Activated T-cell treated with anti-CD3 and anti-CD28 coated beads for 48 hours (primary cell): ENCODE measurements at regions not wholly inside any gene's neighbourhood (a gene's known extent, or its start where the extent isn't known, plus 50 kb on each side); places are given as distances from the start of the nearest gene placed in this dataset.

Experiments
- DNase-seq: peaks from one replicate; pipeline ENCODE4 v3.0.0-alpha.2; 2020; ENCODE audit warnings: low read depth

DNA sequence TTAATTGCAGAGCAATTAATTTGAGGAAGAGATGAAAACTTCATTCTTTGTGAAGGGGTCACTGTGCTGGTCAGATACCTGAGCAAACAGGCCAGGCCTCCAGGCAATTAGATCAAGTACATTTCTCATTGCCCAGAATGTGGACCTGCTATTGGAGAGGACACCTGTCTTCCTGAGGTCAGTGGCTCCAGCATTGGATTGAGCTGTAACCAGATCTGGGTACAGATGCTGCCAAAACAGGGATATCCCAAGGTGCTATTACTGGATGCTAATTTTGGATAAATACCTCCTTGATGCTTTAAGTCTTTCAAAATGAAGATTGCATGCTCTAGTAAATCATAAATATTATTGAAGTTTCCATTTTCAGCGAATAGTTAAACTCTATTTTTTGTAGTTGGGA is 131.5 kb downstream of the FAM161A start:
- DNase-seq = no peak

DNA sequence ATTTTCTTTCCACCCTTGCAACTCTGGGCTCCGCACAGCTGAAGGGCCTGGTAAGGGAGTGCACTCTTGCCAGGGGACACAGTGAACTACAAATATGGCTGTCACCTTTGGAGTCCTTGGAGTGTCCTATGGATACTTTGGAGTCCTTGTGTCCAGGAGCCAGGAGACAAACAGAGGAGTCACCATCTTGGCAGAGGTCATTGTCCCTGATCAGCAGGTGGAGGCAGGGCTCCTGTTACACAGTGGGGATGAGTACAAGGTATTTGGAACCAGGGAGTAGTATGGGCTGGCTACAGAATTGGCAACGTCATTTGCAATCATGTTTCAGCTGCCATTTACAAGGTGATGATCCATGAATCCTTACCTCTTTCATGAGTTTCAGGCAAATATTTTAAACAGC is 132.5 kb downstream of the FAM161A start:
- DNase-seq = no peak

DNA sequence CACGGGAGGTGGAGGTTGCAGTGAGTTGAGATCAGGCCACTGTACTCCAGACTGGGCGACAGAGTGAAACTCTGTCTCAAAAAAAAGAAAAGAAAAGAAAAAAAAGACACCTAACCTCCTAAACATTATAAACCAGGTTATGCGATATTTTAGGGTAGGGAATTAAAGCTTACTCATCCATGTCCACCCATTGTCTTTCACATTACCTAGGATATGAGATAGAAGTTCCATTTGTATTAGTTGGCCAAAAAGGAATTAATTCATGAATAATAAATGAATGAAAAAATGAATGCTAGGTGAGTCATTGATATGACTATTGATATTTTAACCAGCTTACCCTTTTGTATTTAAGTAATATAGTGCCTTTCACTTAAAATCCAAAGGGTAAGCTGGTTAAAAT is 132.9 kb downstream of the FAM161A start:
- DNase-seq = no peak

DNA sequence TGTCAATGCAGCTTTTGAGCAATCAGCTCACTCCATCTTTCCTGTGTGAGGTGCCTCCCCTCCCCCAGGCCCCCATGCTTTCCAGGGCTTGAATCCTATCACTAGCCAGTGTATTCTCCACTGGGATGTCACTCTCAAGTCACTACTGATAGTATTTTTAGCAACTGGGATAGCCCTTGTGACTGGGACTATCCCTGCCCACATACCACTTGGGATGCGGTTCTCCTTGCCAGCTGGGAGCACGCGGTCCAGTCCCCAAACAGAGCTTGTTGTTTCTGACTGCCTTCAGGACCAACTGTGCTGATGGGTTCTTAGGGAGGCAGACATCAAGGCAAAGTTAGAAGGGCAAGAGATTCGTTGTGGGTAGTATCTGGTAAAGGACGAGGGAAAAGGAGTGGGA is 134.9 kb downstream of the FAM161A start:
- no peak for DNase-seq

DNA sequence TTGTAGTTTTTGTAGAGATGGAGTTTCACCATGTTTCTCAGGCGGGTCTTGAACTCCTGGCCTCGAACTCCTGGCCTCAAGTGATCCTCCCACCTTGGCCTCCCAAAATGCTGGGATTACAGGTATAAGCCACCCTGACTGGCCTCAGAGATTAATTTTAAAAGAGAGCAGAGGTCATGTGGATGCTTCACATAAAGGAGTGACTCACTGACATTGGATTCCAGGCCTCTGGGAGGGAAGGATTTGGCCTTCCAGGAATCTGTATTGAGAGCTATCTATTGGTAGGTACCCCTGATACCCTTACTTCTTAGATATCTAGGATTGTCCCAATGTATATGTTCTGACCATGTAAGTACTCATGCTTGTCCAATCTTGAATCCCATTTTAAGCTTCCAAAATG is 138.4 kb downstream of the FAM161A start:
- DNase-seq = no peak

DNA sequence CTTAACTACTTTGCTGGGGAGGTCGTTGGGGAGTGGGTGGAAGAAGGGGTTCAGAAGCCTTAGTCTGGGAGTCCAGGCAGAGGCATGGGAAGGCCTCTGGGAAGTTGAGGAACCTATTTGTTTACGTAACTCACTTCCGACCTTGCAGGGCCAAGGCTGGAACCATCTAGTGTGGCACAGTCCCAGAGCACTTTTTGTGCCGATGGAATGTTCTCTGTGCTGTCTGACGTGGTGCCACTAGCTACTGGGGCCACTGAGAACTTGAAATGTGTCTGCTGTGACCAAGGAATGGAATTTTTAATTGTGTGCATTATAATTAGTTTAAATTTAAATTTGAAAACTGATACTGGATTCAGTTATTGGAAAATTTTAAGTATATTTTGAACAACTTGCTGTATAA is 139.7 kb downstream of the FAM161A start:
- DNase-seq = no peak

DNA sequence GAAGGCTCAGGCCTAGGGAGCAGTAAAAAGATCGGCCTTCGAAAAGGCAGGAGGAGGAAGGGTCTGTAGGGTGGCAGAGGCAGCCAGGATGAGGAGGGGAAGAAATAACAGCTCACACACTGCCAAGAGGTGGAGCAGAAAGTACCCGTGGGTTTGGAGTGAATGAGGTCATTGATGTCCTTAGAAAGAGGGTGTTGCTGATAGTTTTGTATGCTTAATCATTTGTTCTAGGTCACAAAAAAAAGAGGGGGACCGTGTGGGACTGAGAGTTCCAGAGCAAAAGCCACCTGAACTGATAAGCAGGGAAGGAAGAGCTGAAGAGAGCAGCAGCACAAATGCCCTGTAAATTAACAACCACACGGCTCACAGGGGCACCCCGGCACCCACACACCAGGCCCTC is 140.4 kb downstream of the FAM161A start:
- no peak for DNase-seq

DNA sequence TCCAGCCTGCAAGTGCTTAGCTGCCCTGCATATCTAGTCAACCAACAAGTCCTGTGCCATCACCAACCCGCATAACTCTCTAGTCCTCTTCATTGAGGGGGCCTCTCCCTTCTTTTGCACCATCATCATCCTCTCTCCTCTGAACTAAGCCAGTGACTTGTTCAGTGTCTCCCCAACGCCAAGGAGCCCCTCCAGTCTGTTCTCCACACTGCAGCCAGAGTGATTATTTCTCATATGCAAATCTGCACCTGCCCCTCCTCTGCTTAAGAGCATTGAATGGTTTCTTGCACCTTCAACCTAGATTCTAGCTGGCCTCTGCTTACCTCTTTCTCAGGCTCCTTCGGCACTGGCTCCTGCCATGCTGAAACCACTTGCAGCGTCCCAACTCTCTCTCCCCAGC is 141.8 kb downstream of the FAM161A start:
- no peak for DNase-seq

DNA sequence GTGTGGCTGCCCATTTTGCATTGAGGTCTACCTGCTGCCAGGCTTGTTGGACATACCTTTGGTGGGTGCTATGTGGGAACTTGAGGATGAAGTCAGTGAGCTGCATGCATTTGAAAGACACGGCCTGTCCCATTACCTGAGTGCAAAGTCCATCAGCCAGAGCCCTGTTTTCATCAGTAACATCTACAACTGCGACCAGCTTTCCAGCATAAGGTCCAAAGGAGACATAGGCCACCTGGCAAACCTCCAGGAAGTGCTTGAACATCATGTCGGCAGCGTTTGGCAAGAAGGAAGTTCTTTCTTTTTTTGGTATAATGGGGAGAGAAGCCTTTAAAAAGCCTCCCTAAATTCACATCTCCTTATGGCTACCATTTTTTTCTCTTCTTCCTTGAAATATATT is 143.1 kb downstream of the FAM161A start:
- DNase-seq = no peak

DNA sequence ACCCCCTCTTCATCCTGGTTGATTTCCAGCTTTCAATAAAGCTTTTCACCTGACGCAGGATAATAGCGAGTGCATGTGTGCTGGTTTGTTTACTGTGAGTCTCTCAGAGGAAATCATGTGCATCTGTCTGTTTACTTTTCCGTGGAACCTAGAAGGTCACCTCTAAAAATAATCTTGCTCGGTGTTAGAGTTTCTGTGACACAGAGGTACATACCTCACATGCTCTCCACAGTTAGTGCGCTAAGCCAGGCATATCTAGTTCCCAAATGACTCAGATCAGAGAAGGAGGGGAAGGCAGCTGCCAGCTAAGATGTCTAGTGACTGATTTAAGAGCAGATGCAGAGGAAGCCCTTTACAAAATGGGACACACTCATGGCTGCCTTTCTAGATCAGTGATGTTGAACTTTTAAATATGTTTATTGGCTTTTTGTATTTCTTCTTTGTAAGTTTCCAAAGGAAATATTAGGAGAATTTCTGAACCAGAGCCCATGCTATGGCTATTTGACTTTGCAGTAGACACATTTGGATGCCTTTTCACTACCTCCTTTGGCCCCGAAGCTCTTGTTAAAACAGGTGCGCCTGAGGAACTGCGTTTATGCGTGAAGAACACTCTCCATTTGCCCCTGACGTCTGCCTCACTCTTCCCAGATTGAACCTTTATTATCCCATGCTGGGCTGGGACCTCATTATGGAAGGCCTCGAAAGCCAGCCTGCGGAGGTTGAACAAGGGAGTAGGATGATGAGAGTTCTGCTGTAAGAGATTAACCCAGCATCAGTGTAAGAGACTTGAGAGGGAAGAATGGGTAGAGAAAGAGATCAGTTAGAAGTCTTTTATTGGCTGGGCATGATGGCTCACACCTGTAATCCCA is 145.6 kb downstream of the FAM161A start:
- DNase-seq = no peak

DNA sequence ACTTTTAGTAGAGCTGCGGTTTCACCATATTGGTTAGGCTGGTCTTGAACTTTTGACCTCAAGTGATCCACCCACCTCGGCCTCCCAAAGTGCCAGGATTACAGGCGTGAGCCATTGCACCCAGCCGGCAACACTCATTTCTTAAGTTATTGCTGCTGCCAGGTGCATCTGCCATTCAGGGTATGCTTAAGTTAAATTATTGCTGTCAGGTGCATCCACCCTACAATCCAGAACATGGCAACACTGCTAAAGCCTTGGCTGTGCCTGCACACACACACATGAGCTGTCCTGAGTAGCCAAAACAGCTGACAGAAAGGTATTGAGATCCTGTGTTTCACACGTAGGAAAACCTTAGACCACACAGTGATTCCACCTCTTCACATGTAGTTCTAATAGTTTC is 148.2 kb downstream of the FAM161A start:
- DNase-seq = no peak

DNA sequence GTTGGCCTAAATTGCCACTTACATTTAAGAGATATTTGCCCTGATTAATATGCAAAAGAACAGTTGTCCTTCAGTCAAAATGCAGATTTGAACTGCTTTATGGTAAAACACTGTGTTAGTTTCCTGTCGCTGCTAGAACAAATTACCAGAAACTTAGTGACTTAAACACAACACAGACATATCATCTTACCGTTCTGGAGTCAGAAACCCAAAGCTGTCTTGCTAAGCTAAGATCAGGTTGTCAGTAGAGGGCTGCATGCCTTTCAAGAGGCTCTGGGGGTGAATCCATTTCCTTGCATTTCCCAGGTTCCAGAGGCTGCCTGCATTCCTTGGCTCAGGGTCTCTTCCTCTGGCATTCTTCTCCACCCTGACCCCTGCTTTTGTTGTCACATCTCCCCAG is 149.5 kb downstream of the FAM161A start:
- DNase-seq = no peak

DNA sequence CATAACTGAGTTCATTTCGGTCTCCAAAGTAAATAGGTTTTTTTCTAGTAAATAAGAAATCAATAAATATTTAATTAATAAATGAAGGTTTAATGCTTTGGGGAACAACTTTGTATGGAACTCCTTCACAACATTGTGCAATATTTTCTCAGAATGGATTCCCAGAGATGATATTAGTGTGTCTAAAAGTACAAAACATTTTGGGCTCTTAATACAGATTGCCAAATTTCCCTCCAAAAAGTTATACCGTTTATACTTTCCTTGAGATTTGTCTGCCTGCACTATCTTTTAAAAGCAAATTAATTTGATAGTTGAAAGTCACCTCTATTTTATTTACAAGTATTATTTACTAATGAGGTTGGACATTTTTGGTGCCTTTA is 151.8 kb downstream of the FAM161A start:
- DNase-seq = no peak

DNA sequence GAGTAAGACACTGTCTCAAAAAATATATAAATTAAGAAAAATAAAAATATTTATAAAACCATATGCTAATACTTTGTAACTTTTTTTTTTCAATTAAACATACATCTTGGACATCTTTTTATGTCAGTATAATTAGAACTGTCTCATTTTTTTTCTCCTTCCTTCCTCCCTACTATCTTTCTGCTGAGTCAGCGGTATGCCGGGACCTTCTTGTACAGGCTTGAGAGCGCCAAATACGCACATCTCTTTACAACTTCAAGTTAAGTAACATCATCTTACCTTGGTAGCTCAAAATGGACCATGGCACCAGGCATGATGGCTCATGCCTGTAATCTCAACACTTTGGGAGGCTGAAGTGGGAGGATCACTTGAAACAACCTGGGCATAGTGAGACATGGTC is 153.4 kb downstream of the FAM161A start:
- no peak for DNase-seq

DNA sequence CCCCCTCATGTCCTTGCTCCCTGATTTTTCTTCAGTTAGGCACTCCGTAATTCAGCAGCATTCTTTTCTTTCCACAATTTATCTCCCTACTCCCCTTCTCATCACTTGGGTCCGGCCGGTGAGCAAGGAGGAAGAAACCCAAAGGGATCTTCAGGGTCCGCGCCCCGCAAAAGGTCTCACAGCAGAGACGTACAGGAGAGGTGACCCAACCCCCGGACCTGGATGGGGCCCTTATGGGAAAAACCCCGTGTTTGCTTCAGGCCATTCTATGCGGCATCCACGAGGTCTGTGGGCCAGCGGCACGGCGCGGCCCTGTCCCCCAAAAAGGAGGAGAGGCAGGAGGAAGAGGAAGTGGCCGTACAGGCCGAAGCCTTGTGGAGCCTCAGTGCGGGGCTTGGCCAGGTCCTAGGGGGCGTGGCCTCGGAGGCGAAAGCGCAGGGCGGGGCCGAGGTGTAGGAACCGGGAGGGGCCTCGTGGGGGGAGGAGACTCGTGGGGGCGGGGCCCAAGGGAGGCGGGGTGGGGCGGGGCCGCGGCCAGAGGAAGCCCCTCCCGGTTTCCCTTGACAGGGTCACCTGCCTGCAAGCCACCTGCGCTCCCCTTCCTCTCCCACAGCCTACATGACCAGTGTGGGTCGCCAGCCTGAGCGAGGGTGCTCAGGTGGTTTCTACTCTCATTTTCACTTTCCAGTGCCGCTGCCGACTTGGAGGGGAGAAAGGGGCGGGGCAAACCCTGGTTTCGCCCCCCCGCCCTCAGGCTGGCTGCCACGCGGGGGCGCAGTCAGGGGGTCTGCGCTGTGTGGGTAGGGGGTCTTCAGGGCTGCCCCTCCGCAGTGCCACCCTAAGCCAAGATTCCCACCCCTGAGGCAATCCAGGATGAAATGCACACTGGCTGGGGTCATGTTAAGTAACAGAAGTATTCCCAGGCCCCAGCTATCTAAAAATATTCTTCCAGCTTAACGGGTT is 156.4 kb upstream of the XPO1 start:
- DNase-seq = peak; percentile 81

DNA sequence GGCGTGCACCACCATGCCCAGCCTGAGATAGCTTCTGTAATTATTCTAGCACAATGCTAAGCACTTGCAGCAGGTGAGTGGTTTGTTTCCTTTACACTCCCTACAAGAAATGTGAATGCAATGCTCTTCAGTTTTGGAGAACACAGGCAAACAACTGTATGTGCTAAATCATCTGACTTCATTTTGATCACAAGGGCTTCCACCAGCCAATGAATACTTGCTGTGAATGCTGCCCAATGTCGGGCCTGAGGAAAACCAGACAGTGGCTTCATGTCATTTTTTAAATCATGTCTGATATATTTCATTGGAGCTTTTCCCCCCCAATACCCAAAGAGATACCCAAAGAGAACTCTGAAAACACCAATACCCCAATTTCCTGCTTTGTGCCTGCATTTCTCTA is 155.6 kb upstream of the XPO1 start:
- no peak for DNase-seq

DNA sequence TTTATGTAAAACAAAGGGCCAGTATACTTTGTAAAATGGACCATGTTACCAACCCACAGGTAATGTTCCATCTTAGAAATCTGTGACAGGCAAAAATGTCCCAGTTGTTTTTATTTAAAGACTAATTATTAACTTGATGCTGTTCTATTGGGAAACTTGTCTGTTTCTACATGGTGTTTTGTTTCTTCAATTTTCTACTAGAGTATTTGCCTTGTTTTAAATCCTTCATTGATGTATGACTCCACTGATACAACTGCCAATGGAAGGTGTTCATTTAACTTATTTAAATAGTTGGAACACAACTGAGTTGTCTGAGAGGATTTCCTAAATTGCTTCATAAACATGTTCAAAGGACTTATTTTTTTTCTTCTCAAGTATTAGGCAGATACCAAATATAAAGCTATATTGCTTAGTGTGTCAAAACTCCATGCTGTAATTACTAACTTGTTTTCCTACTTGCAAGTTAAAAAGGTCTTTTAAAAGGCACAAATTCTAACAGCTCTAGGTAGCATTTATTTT is 152.0 kb upstream of the XPO1 start:
- no peak for DNase-seq

DNA sequence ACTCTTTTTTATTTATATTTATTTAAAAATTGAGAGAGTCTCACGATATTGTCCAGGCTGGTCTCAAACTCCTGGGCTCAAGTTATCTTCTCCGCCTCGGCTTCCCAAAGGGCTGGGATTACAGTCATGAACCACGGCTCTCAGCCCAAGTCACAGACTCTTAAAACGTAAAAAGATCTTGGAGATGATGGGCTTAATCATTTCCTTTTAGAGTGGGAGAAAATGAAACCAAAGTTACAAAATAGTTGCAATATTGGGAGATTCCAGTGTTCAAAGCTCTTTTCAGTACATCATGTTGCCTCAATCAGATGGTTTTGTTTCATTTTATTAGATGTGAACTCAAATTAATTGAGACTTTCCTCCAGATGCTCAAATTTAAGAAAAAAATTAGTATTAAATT is 151.4 kb upstream of the XPO1 start:
- DNase-seq = no peak

DNA sequence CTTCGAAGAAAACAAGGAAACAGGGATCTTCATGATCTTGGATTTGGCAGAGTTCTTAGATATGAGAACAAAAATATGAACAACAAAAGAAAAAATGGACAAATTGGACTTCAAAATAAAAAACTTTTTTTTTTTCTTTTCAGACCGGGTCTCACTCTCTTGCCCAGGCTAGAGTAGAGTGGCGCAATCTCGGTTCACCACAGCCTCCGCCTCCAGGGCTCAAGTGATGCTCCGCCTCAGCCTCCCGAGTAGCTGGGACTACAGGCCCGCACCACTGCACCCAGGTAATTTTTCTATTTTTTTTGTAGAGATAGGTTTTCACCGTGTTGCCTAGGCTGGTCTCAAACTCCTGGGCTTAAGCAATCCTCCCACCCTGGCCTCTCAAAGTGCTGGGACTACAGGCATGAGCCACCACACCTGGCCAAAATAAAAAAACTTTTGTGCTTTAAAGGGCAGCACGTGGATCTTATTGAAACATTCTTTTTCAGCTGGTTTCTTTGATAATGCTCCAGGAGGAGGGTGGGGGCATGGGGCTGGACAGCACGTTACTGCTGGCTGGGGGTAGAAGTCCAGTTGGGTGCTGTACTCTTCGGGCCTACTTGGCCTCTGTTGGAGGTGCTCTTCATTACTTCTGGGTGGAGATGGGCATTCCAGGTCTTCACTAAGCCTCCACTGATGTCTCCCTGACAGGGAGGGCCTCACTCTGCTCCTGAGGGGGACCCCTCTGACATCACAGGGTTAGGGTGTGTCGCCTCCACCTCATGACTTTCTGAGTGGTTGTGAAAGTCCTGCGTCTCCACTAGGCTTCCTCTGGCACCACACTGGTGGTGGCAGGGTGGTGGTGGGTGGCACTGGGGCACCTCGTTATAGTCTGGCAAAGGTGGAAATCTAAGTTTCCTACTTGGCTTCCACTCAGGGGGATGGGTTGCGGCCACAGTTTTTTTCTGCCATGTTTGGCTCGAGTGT is 150.5 kb upstream of the XPO1 start:
- DNase-seq = no peak

DNA sequence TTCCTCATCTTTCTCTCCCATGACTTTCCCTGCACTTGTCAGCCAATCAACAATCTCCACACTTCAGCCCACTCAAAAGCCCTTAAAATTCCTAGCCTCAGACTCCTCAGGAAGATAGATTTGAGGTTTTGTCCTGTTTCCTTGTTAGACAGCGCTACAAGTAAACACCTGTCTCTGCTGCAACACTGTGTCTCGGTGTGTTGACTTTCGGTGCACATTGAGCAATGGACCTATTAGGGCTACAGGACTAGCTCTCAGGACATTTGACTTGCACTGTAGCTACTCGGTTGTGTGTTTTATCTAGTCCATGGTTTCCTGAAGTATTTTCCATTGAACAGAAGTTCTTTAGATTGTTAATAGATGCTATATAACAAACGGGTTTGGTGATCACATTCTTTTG is 140.9 kb upstream of the XPO1 start:
- no peak for DNase-seq

DNA sequence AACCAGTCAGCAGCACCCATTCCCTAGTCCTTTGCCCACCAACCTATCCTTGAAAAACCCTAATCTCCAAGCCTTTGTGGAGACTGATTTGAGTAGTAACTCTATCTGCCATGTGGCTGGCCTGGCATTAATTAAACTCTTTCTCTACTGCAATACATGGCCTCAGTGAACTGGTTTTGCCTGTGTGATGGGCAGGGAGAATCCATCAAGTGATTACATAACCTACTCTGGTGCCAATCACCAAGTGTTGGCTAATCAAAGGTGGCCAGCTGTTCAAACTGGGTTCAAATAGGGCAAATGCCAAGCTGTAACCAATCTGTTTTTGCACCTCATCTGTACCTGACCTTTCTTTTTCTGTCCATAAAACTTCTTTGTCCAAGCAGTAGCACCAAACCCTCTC is 139.8 kb upstream of the XPO1 start:
- DNase-seq = no peak

DNA sequence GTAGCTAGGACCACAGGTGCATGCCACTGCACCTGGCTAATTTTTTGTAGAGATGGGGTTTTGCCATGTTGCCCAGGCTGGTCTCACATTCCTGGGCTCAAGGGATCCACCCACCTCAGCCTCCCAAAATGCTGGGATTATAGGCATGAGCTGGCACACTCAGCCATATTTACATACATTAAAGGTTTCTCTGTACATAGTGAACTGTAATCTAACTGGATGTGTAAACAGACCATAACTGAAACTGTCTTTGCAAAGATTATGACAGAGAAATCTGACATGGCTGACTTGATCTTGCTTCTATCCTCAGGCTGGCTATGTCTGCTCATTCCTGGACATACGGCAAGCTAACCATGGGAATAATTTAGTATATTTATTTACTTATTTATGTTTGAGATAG is 139.2 kb upstream of the XPO1 start:
- no peak for DNase-seq
